ENCODE measurements at regions not wholly inside any gene's neighbourhood (a gene's known extent, or its start where the extent isn't known, plus 50 kb on each side); places are given as distances from the start of the nearest gene placed in this dataset.
A peak's percentile ranks its signal among the peaks of the same experiment; 100 is the strongest.

DNA sequence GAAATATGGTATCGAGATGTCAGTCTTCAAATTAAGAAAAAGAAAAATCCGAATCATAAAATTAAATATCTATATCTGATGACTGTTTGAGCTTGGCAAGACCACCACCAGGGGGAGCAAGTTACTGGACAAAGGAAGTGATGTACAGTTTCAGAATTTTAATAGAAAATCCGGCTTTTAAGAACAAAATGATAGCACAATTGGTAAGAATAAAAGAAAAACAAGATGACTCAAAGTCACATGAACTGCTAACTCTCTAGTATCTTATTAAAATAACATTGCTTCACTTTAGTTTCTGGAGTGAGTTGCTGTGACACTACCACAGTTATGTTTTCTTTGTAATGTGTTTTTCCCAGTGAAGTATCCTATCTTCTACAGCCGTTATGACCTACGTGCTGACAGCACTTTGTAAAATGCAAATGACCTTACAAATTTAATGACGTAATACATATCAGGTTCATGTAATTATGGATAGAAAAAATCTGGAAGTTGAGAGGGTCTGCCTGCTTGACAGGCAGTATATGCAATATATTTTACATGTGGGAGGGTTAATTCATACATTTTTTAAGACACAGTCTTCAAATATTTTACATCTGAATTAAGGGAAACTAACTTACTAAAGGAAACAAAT lies 405.3 kb upstream of the HS3ST5 start:
- TF ChIP-seq, protein P1, sequence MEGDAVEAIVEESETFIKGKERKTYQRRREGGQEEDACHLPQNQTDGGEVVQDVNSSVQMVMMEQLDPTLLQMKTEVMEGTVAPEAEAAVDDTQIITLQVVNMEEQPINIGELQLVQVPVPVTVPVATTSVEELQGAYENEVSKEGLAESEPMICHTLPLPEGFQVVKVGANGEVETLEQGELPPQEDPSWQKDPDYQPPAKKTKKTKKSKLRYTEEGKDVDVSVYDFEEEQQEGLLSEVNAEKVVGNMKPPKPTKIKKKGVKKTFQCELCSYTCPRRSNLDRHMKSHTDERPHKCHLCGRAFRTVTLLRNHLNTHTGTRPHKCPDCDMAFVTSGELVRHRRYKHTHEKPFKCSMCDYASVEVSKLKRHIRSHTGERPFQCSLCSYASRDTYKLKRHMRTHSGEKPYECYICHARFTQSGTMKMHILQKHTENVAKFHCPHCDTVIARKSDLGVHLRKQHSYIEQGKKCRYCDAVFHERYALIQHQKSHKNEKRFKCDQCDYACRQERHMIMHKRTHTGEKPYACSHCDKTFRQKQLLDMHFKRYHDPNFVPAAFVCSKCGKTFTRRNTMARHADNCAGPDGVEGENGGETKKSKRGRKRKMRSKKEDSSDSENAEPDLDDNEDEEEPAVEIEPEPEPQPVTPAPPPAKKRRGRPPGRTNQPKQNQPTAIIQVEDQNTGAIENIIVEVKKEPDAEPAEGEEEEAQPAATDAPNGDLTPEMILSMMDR (IDR thresholded peaks at IDR 0.05; ENCODE audit: unreplicated experiment), result peak; percentile 87
- Mint-ChIP-seq H3K4me1 (ENCODE audit: unreplicated experiment) (no peaks in the 10 kb centered on the region), H3K27ac (ENCODE audit: unreplicated experiment) (no peak overlapping the region), H3K9me3 (ENCODE audit: unreplicated experiment) (no peaks in the 10 kb centered on the region), H3K27me3 (ENCODE audit: unreplicated experiment) (no peaks in the 10 kb centered on the region), H3K4me3 (ENCODE audit: unreplicated experiment) (no peak overlapping the region), H3K36me3 (ENCODE audit: low read depth, unreplicated experiment) (no peaks in the 10 kb centered on the region)
- DNase-seq (ENCODE audit: low spot score), result peak; percentile 58

DNA sequence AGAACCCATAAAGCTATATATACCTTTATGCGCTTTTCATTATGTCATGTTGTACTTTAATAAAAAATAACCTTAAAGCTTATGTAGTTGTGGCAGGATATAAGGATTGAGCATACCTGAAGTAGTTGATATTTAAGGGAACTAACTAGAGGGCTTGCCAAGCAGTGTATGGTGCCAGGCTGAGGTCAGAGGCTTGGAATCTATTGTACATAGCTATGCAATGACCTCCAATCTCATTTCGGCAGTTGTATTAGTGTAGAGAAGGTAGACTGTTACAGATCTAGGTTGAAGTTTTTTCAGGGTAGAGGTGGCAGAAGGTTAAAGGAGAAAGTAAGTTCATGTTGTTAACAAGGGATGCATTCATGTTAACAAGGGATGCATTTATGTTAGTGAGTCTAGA lies 397.7 kb upstream of the HS3ST5 start:
- H3K36me3 Mint-ChIP-seq (ENCODE audit: low read depth, unreplicated experiment), result no peaks in the 10 kb centered on the region
- no peak overlapping the region for H3K27ac Mint-ChIP-seq (ENCODE audit: unreplicated experiment)
- no peak overlapping the region for H3K4me3 Mint-ChIP-seq (ENCODE audit: unreplicated experiment)
- H3K4me1 Mint-ChIP-seq (ENCODE audit: unreplicated experiment), result no peaks in the 10 kb centered on the region
- H3K27me3 Mint-ChIP-seq (ENCODE audit: unreplicated experiment), result no peaks in the 10 kb centered on the region
- TF ChIP-seq, protein P1 (IDR thresholded peaks at IDR 0.05; ENCODE audit: unreplicated experiment), result no peak
- DNase-seq (ENCODE audit: low spot score), result no peak
- H3K9me3 Mint-ChIP-seq (ENCODE audit: unreplicated experiment), result no peaks in the 10 kb centered on the region

DNA sequence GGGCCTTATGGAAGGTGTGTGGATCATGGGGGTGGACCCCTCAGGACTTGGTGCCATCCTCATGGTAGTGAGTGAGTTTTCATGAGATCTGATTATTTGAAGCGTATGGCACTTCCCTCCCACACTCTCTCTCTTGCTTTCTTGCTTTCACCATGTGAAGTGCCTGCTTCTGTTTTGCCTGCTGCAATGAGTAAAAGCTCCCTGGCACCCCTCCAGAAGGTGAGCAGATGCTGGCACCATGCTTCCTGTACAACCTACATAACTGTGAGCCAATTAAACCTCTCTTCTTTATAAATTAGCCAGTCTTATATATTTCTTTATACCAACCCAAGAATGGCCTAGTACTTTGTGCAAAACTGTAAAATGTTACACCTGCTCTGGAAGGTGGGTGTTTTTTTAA lies 396.8 kb upstream of the HS3ST5 start:
- no peaks in the 10 kb centered on the region for H3K4me1 Mint-ChIP-seq (ENCODE audit: unreplicated experiment)
- no peaks in the 10 kb centered on the region for H3K9me3 Mint-ChIP-seq (ENCODE audit: unreplicated experiment)
- DNase-seq (ENCODE audit: low spot score), result no peak
- H3K4me3 Mint-ChIP-seq (ENCODE audit: unreplicated experiment), result no peak overlapping the region
- no peak overlapping the region for H3K27ac Mint-ChIP-seq (ENCODE audit: unreplicated experiment)
- no peaks in the 10 kb centered on the region for H3K27me3 Mint-ChIP-seq (ENCODE audit: unreplicated experiment)
- TF ChIP-seq, protein P1 (IDR thresholded peaks at IDR 0.05; ENCODE audit: unreplicated experiment), result no peak
- no peaks in the 10 kb centered on the region for H3K36me3 Mint-ChIP-seq (ENCODE audit: low read depth, unreplicated experiment)

DNA sequence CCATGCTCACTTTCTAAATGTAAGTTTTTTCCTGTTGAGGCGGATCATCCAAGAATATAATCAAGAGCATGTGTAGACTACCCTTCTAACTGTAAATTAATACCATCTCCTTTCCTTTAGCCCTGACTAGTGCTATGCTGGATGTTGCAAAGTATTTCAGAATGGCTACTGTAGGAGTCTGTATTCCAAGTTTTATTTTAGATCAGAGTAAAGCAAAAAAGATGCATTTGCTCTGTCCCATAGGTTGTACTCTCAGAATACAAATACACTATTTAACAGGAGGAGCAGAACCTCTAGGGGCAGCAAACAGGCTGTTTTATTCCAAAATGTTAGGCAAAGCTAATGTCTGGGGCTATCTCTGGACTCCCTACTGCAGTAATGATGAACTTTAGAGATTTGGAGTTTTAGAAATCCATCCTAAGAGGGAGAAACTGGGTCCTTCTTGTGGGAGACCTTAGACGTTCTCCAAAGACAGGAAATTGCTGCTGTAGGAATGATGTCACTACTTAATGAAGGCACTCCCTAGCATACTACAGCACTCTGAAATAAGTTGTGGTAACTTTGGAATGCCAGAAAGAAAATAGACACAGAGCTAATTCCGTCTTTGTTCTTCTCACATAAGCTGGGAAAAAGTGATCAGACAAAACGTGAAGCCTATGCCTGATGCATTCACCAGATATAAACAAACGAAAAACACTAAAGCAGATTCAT lies 392.4 kb upstream of the HS3ST5 start:
- DNase-seq (ENCODE audit: low spot score), result no peak
- Mint-ChIP-seq H3K4me3 (ENCODE audit: unreplicated experiment) (no peak overlapping the region), H3K27me3 (ENCODE audit: unreplicated experiment) (no peaks in the 10 kb centered on the region), H3K36me3 (ENCODE audit: low read depth, unreplicated experiment) (no peaks in the 10 kb centered on the region), H3K4me1 (ENCODE audit: unreplicated experiment) (no peaks in the 10 kb centered on the region), H3K27ac (ENCODE audit: unreplicated experiment) (no peak overlapping the region), H3K9me3 (ENCODE audit: unreplicated experiment) (no peaks in the 10 kb centered on the region)
- TF ChIP-seq, protein P1 (IDR thresholded peaks at IDR 0.05; ENCODE audit: unreplicated experiment), result no peak

DNA sequence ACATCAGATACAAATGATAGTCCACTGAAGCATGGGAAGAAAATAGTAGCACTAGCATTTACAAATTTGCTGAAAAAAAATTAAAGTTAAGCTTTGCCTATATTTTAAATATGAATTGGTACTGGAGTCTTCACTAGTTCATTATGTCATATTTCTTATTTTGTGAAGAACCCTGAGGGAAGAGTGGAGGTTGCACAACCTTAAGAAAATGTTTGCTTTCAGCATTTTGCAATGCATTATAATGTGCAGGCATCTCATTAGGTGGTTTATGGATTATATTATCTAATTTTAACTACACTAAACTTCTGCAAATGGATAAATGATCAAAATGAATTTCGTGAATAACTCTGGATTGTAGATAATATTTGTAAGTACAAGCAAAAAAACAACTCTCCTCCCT lies 390.8 kb upstream of the HS3ST5 start:
- TF ChIP-seq, protein P1 (IDR thresholded peaks at IDR 0.05; ENCODE audit: unreplicated experiment), result no peak
- no peak for DNase-seq (ENCODE audit: low spot score)
- Mint-ChIP-seq H3K27ac (ENCODE audit: unreplicated experiment) (no peak overlapping the region), H3K9me3 (ENCODE audit: unreplicated experiment) (no peaks in the 10 kb centered on the region), H3K4me1 (ENCODE audit: unreplicated experiment) (no peaks in the 10 kb centered on the region), H3K4me3 (ENCODE audit: unreplicated experiment) (no peak overlapping the region), H3K27me3 (ENCODE audit: unreplicated experiment) (no peaks in the 10 kb centered on the region), H3K36me3 (ENCODE audit: low read depth, unreplicated experiment) (no peaks in the 10 kb centered on the region)

All from endothelial cell (in vitro differentiated cells).